ENCODE measurements at regions not wholly inside any gene's neighbourhood (a gene's known extent, or its start where the extent isn't known, plus 50 kb on each side); places are given as distances from the start of the nearest gene placed in this dataset.

DNA sequence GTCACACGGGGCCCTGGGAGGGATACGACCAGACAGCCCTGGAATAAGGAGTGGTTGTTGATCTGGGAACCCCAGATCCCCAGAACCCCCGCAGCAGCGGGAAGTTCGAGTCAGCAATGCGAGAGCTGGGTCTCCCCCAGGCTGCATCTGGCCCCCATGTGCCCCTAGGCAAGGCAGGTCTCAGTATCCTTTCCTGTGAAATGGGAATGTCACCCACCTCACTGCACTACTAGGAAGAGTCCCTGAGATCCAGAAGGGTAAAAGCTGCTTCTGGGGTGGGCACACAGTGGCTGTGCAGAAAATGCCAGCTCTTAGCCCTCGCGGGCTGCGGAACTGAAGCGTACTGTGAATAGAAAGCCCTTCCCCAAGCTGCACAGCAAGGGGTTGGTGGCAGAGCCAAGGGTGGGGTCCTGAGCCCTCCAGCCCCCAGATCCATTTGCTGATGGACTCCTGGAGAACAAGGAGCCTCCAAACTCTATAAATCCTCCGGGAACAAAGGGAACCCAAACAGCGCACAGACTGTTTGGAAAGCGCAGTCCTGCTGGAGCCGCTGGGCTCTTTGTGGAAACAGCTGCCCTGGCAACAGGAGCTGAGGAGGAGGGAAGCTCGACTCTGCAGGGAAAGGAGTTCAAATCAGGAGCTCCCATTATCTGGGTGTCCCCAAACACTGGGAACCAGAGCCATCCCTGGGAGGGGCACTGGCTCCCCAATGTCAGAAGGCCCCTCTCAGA is 68.2 kb upstream of the SHISAL1 start:
- H3K4me3 ChIP-seq: no peak overlapping the region
- no peak overlapping the region for H3K27ac ChIP-seq
- no peak for TF ChIP-seq CTCF (IDR thresholded peaks at IDR 0.05)
- peak; percentile 56 for DNase-seq (ENCODE audit: low spot score)

- no peak overlapping the region for H3K4me3 ChIP-seq
- peak; percentile 43 for DNase-seq (ENCODE audit: low spot score)
- H3K27ac ChIP-seq: no peak overlapping the region
- TF ChIP-seq CTCF (IDR thresholded peaks at IDR 0.05): no peak
These were observed 67.3 kb upstream of the SHISAL1 start for GRCh38 chr22:44379817-44380755.

GRCh38 chr22:44378380-44378779 is 65.6 kb upstream of the SHISAL1 start:
- TF ChIP-seq CTCF (IDR thresholded peaks at IDR 0.05): no peak
- no peak overlapping the region for H3K4me3 ChIP-seq
- peak; percentile 33 for DNase-seq (ENCODE audit: low spot score)
- no peak overlapping the region for H3K27ac ChIP-seq

DNA sequence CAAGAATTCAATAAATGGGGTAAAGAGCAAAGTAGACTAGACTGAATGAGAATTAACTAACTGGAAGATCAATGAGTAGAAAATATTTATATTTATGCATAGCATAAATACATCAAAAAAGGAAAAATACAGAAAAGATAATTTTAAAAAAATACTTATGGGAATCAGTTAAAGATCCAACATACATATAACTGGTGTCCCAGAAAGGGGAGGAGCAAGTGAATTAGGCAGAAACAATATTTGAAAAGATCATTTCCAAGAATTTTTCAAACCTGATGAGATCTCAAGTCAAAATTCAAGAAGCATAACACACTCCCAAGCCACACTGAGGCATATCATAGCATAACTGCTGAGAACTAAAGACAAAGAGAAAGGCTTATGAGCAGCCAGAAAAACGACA is 62.7 kb upstream of the SHISAL1 start:
- TF ChIP-seq CTCF (IDR thresholded peaks at IDR 0.05): no peak
- no peak for DNase-seq (ENCODE audit: low spot score)
- H3K4me3 ChIP-seq: no peak overlapping the region
- H3K27ac ChIP-seq: no peak overlapping the region

DNA sequence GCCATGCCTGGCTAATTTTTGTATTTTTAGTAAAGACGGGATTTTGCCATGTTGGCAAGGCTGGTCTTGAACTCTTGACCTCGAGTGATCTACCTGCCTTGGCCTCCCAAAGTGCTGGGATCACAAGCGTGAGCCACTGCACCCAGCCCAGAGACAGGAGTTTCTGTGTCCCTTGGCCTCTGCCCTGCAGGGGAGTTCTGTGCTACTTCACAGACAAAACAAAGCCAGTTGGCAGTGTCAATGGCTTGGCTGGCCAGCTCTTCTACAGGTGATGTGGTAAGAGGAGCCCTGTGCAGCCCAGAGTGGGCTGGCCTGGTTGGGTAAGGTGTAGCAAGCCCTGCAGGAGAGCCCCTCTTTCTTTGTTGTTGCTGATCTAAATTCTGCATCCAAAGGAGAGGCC is 60.5 kb upstream of the SHISAL1 start:
- Histone ChIP-seq H3K4me3 (no peak overlapping the region), H3K27ac (no peak overlapping the region)
- TF ChIP-seq CTCF (IDR thresholded peaks at IDR 0.05): no peak
- peak; percentile 54 for DNase-seq (ENCODE audit: low spot score)

DNA sequence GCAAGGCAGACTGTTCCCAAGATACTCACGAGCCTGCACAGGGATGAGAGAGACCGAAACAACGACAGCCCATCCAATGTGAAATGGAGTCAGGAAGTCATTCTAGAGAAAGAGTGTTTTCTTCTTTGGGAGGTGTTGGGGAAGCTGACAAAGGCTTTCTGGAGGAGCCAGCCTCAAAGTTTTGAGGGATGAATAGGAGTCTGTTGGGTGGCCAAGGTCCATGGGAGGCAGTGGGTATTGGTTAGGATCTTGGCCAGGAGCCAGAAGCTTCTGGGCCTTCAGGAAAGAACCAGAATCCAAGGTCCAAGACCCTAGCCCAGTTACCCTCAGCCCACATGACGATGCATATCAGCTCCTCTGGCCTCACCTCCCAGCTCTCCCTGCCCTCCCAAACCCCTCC is 59.9 kb upstream of the SHISAL1 start:
- no peak overlapping the region for H3K4me3 ChIP-seq
- TF ChIP-seq CTCF (IDR thresholded peaks at IDR 0.05): no peak

More for the DNA sequence above, 59.9 kb upstream of the SHISAL1 start:
- no peak overlapping the region for H3K27ac ChIP-seq
- DNase-seq (ENCODE audit: low spot score): peak; percentile 45
